Iris pigment epithelial cell (primary cell): ENCODE measurements at regions not wholly inside any gene's neighbourhood (a gene's known extent, or its start where the extent isn't known, plus 50 kb on each side); places are given as distances from the start of the nearest gene placed in this dataset.
A peak's percentile ranks its signal among the peaks of the same experiment; 100 is the strongest.
"Not testable (repeated sequence)": the region's sequence is repeated elsewhere in the genome, so short reads cannot be mapped to it uniquely, and the experiment has no call there.

Experiments
- DNase-seq: peaks from one replicate; pipeline ENCODE4 v3.0.0-alpha.2; 2011; ENCODE audit warnings: low read depth

- no peak for DNase-seq
Observed at GRCh38 chr6:4378319-4378996, 243.1 kb upstream of the ECI2 start.

DNA sequence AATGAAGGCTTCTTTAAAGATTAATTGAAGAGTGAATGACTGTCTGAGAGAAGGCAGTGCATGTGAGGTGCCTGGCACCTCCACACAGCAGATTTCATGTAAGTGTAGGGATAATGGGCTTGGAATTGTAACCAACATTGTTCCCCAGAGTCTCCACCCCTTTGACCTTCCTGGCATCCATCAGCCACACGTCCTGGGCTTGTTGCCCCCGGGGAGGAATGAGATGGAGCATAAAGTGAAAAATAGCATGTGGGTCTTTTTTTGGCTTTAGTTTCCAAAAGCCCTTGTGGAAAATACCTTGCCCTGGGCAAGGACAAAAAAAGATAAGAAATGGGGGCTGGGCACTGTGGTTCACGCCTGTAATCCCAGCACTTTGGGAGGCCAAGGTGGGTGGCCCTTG is 242.2 kb upstream of the ECI2 start:
- no peak for DNase-seq

DNA sequence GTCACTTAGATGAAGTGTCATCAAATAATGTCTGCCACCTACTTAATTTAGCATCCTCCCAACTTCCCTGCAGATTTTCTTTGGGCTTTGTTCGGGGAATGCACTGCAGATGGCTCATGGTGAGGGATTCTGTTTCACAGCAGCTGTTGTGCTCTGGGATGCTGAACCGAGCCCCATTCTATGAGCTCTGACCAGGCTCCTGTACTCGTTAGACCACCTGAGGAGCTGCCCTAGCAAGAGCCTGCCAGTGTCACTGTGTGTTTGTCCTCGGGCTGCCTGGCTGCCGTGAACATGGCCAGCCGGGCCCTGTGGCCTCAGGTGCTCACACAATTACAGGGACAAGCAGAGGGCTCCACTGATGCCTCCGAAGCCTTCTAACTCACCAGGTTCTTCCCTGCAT is 238.8 kb upstream of the ECI2 start:
- no peak for DNase-seq

DNA sequence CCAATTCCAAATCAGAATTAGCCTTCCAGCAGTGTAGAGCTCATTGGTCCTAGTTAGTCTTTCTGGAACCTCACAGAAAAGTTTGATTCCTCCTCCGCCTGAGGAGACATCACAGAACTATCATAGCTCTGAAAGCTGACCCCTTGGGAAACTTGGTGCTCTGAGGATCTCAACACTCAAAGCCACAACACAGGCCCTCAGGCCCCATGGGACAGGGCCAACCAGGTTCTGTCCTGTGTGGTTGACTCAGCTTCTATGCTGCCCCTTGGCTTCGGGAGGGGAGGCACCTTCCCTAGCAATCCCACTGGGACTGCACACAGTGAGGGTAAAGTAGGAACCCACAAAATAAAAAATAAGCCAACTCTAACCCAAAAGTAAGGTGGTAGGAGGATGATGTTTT is 237.5 kb upstream of the ECI2 start:
- DNase-seq, result no peak

GRCh38 chr6:4371207-4371921 is 236.0 kb upstream of the ECI2 start:
- DNase-seq, result peak; percentile 66

DNA sequence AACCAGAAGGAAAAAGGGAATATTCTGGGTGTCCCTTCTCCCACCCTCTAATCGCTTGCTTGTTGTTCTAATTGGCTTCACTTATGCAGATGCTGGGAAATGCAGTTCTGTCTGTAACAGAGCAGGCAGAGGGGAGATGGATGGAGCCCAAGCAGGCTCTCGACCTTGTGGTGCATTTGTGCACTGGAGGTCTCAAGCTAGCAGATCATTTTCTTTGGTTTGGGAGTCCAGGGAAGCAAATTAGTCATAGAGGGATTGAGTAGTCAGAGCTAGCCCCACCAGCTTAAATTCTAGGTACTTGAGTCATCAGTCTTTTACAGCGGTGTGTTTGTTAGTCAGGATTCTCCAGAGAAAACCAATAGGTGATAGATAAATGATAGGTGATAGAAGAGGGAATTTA is 234.7 kb upstream of the ECI2 start:
- DNase-seq, result peak; percentile 96

GRCh38 chr6:4369616-4370015 is 234.2 kb upstream of the ECI2 start:
- DNase-seq, result peak; percentile 71

DNA sequence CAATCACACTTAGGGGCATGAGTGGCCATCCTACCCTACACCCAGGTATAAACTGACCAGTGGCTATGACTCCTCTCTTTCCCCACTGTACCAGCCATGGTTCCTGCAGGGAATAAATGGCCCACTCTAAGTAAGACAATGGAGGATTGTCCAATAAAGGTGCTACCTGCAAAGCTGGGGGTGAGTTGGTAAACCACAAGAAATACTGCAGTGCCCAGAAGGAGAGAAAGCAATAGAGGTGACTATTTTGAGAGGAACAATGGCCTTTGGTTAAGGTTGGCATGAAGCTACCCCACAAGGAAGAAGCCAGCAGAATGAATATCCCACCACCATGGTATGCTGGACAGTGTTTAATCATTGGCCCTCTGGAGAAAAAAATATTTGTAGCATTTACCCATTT is 233.3 kb upstream of the ECI2 start:
- no peak for DNase-seq

- no peak for DNase-seq
Observed at GRCh38 chr6:4367643-4368042, 232.3 kb upstream of the ECI2 start.

DNA sequence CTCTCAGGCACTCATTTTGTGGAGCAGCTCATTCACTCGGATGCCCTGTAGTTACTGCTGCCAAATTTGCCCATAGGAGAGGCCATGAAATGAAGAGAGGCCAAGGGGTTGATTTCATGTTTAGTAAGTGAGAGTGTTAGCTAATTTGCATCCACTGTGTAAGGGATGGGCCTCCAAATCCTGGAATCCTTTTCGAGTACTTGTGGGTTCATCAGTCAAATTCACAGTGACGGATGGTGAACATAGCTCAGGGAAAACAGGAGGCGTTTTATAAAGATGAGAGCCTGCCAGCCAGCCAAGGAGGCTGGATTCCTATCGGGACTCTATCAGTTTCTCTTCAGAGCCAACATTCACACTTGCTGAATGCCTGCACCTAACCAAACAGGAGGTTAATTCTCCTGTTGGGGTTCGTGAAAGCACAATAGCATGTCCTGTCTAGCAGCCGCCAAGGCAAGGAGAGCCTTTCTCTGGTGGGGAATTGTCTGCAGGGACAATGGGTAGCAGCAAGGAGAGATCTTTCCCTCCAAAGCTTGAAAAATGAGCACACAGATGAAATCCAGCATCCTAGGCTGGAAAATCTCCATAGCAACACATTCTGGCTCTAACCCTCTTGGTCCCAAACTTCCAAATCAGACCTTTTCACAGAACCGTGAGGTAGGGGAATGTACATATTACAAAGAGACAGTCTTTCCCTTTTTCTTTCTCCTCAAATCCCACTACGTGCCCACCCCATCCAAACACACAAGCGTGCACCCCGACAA is 231.4 kb upstream of the ECI2 start:
- no peak for DNase-seq

DNA sequence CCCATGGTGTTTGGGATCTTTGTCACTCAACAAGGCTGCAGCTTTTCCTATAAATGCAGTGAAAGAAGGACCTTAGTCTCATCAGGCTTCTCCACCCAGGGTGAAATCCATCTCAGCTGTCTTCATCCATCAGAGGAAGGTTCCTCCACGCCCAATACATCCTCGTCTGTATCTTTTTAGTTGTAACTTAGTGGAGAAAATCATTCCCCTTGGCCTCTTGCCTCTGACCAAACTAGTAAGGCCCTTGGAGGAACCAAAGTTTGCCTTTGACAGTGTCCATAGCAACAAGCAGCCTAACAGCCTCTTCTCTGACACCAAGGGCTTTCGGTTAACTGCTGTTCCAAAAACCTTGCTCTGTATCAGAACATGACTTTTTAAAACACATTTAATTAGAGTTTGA is 230.3 kb upstream of the ECI2 start:
- DNase-seq, result no peak

DNA sequence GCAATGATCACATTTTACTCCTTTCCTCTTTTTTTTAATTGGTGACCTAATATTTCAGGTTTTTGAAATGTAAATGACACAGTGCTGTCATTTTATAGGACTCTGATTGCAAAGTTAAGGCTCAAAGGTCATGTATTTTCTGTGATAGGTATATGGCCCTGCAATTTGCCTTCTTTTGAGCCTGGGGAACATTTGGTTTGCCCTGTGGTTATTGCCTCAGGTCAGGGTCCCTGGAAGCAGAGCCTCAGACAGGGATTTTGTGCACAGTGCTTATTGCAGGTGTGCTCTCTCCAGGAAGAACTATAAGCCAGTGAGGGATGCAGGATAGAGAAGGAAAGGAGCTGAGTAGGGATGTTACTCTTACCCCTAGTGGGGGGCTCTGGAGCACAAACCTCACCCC is 229.3 kb upstream of the ECI2 start:
- no peak for DNase-seq

- DNase-seq, result no peak
Observed at GRCh38 chr6:4364172-4364571, 228.8 kb upstream of the ECI2 start.

- DNase-seq, result no peak
Observed at GRCh38 chr6:4363656-4364055, 228.3 kb upstream of the ECI2 start.

DNA sequence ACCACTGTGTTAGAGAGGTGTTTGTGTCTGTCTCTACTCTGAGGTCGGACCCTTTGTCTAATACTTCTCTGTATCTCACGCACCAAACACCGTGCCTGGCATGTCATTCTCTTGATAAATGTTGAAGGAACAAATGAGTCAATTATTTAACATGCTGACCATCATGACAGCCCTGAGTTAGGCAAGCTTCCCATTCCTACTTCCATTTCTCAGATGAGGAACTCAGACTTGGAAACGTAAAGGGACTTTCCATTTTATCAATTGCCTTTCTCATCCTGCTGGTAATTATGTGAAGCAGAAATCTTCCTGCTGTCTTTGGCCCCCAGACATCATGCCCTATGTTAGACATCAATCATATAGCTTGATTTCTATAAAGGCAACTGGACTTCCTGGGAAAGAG is 227.0 kb upstream of the ECI2 start:
- DNase-seq, result no peak

GRCh38 chr6:4360920-4361319 is 225.5 kb upstream of the ECI2 start:
- DNase-seq, result no peak

GRCh38 chr6:4359108-4359730 is 223.8 kb upstream of the ECI2 start:
- no peak for DNase-seq

GRCh38 chr6:4358414-4359107 is 223.2 kb upstream of the ECI2 start:
- peak; percentile 98 for DNase-seq

- DNase-seq, result not testable (repeated sequence)
Observed at GRCh38 chr6:4357660-4358152, 222.3 kb upstream of the ECI2 start.

GRCh38 chr6:4356899-4357659 is 221.7 kb upstream of the ECI2 start:
- no peak for DNase-seq

GRCh38 chr6:4355241-4355640 is 219.9 kb upstream of the ECI2 start:
- peak; percentile 84 for DNase-seq
